Bone marrow (tissue), 2 donors: ENCODE measurements at regions not wholly inside any gene's neighbourhood (a gene's known extent, or its start where the extent isn't known, plus 50 kb on each side); places are given as distances from the start of the nearest gene placed in this dataset.
"Not testable (repeated sequence)": the region's sequence is repeated elsewhere in the genome, so short reads cannot be mapped to it uniquely, and the experiment has no call there.

Source experiments
- DNase-seq, 2 donors: peaks; one replicate each; lab custom pipeline; 2025; lab: John Stamatoyannopoulos, UW

DNA sequence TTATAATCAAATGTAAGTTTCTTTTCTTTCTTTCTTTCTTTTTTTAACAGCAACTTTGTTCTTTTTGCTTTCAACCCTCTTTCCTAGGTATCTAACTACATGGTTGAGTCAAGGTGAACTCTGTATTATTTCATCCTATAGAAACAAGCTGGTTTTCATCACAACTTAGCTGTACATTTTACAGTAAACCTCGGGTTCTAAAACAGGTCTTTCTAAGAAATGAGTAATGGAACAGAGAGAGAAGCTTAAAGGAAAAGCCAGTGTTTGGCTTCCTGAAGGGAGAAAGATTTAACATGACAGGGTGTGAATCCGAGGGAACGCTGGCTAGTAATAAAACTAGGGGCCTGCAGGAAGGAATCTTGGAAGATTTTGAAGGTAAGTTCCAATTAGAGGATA, 143.4 kb upstream of the ITGB1 start:
- DNase-seq = no peak

GRCh38 chr10:33100781-33101391, 142.9 kb upstream of the ITGB1 start:
- DNase-seq = no peak

DNA sequence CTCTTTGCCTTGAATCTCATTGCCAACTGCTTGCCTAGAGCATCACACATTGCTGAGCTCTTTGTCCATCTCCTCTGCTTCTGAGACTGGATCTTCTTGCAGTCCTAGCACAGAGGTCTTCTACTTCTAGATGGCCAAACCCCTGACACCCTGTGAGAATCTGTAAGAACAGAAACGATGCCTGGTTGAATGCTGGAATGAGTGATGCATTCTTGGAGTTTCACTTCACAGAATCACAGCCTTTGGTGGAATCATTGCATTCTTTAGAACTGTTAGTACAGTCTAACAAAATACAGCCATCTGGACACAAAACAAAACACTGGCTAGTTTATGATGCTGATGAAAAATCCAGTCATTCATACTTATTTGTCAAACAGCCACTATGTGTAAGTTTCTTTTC, 141.7 kb upstream of the ITGB1 start:
- no peak for DNase-seq

DNA sequence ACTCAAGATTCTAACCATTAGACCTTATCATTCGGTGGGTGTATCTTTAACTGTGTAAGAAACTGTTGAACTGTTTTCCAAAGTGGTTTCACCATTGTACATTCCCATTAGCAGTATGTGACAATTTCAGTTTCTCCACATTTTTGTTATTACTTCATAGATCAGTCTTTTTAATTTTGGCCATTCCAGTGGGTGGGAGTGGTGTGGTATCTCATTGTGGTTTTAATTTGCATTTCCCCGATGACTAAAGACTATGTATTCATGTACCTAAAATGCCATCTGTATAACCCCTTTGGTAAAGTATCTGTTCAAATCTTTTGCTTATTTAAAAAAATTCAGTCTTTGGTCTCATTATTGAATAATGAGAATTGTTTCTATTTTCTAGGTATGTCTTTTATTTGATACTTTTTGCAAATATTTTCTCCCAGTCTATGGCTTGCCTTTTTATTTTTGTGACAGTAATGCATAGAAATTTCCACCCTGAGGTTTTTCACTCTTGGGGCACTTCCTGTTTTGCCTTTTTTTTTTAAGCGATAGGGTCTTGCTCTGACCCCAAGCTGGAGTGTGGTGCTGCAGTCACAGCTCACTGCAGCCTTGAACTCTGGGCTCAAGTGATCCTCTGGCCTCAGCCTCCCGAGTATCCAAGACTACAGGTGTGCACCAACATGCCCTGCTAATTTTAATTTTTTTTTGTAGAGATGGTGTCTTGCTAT, 141.1 kb upstream of the ITGB1 start:
- no peak for DNase-seq

DNA sequence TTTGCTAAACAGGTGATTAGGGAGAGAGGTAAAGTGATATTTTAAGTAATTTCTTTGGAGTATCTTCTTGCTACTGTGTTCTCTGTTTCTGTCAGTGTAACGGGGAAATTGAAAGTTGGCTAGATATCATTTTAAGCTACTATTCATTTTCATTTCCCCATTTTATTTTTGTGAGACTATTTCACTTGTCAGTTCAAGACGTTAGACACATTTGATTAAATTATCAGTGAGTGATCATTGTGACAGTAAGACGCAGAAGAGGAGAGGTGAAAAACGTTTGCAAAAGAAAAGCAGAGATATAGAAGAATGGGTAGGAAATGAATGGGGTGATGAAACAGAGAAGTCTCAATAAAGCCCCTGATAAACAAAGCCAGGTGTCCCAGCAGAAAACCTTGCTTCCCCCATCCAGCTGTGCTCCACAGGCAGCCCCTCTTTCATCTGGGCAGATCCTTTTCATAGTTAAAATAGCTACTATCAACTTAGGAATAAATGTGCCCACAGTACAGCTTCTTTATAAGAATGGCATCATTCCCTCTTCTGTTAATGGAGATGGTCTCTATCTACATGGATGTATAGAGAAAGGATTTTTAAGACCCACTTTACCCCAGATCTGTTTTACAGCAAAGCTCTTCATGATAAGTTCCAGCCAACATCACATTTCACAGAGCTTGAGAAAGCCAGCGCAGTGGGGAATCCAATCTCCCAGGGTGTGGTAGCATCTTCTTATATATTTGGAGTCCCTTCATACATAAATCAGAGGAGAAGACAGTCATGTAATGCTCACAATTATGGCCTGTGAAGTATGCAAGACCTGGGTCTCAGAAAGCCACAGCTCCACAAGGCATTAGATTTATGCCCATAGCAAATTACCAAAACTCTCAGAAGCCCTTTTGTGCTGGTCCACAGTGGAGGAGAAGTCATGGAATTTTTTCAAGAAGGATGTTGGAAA, 138.1 kb upstream of the ITGB1 start:
- no peak for DNase-seq

DNA sequence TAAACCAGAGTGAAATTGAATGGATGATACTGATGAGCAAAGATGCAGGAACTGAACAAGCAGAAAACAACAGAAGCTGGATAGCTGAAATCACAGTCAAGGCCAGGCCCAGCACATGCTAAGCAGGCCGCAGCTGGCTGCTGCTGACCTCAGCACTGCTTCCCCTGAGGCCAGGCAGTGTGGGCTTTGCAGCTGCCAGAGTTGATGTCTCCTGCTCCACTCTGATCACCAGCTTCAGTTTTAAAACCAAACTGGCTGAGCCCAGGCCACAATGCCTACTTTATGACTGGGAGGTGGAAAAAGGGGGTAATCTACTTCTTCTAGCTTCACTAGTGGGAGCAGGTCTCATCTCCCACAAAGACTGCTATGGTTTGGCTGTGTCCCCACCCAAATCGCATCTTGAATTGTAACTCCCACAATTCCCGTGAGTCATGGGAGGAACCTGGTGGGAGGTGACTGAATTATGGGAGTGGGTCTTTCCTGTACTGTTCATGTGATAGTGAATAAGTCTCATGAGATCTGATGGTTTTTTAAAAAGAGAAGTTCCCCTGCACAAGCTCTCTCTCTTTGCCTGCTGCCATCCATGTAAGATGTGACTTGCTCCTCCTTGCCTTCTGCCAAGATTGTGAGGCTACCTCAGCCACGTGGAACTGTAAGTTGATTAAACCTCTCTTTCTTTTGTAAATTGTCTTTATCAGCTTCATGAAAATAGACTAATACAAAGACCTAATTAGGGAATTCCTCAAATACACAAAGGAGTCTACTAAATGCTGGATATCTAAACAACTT, 136.4 kb upstream of the ITGB1 start:
- no peak for DNase-seq

DNA sequence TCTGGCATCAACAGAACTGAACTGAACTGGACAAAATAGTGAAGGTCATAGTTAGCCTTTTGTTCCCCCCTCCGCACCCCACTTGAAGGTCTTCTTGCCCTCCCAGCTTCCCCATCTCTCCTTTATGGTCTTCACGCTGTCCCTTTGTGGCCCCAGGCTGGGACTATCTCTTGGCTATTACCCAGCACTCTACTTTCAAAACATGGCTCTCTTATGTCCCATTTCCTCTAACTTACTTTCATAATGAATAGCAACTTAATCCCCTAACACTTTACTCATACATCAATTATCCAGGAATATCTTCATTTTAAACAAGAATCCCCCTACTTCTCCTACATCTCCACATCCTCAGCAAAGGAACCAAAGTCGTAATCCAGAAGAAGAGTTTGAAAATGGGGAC, 135.3 kb upstream of the ITGB1 start:
- DNase-seq = no peak

DNA sequence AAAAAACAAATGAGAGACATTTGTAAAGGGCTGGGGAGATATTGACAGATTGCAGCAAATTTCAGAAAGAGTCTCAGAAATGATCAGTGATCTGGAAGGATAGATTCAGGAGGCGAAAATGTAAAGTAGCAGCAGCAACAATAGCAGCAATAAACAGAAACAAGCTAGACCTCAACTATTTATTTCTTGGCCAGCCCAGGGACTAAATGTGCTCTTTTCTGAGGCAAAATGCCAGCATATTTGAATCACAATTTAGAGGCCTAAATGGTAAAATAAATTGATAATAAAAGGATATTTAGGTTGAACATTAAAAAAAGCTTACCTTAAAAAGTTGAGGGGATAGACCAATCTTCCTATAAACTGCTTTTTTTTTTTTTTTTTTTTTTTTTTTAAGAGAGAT, 134.6 kb upstream of the ITGB1 start:
- no peak for DNase-seq

DNA sequence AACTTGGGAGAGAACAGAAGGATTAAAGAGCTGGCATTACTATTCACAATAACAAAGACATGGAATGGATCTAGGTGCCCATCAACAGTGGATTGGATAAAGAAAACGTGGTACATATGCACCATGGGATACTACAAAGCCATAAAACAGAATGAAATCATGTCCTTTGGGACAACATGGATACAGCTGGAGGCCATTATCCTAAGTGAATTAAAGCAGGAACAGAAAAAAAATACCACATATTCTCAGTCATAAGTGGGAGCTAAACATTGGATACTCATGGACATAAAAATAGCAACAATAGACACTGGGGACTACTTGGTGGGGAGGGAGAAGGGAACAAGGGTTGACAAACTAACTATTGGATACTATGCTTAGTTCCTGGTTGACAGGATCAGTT, 133.2 kb upstream of the ITGB1 start:
- DNase-seq = no peak

DNA sequence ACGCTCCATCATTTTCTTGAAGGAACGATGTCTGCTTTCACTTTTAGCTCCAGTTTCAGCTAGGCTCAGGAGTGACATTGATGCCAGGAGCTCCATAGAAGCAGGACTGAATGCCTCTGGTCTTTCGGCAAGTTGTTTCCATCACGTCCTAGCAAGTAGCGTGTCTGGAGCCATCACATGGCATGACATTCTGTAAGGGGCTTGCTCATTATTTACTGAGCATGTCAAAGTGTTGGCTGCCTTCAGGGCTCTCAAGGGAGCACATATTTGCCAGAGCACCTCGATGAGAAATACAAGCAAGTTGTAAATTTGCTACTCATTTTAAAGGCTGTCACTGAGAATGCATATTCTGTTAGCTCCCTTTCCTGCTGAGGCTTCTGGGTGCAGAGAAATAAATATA, 131.0 kb upstream of the ITGB1 start:
- DNase-seq = no peak

- no peak for DNase-seq
Measured at GRCh38 chr10:33087922-33088321, 129.9 kb upstream of the ITGB1 start.

DNA sequence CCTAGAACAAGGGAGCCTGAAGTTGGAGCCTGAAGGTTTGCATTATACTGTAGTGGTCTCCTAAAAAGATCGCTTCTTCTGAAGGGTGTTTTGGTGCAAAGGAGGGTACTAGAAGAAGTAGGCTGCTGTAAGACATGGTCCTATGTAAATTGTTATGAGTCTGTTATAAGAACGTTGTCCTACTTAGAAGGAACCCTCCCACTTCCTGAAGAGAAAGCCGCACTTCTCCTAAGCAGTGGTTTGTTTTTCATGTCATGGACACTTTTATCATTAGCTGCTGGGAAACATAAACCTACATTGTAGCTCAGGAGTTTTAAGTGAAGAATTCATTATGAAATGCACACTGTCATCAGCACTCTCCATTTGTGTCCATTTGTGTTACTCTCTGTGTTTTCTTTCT, 129.1 kb upstream of the ITGB1 start:
- no peak for DNase-seq

DNA sequence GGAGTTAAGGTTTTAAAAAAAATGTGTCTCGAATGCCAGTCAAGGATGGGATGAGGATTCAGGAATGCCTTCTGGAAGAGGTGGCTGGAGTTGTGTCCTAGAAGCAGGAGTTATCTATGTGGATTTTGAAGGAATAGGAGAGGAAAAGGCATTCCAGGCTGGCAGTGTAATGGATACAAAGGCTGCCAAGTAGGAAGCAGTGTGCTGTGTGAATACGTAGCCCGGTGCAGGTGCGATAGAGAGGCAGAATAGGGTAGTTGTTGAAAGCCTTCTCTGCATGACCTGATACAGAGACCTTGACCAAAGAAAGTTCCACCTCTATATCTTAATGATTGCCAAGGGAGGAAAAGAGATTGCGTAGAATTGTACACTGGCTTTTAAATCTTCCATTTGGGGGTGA, 128.1 kb upstream of the ITGB1 start:
- no peak for DNase-seq

- no peak for DNase-seq
Measured at GRCh38 chr10:33085313-33085833, 127.3 kb upstream of the ITGB1 start.

DNA sequence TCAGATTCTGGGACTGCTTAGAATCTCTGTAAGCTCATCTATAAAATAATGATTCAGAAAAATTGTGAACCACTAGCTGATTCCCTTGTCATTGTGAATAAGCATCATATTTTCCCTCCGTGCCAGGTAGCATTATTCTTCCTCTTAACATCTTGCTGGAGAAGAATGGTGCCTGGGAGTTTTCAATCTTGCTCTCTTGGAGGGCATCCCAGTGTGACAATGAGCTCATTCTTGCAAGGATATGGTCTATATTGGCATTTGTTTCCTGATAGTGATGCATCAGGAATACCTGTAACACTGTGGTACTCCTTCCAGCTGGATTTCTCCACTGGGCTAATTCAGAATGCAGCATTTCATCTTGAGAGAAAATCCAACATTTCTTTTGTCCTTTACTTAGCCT, 126.4 kb upstream of the ITGB1 start:
- no peak for DNase-seq

DNA sequence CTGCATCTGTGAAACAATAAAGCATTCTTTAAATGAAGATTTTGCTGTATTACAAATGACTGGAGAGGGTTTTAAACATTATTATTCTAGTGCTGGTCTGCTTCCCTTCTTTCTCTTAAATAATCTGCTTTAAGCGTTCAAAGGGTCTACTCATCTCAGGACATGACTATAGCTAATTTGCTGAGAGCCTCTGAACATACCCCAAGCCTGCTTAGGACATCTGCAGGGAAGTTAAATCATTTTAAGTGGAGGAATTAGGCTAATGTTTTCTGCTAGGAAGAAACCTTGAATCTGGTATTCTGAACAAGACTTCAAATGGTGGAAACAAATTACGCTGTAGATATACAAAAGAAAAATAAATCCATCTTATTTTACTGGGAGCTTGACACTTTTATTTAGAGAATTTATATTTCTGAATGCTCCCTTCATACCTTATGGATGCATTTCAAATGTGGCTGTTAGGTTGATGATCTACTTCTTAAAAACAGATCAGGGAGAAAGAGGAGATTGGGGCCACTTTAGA, 124.4 kb upstream of the ITGB1 start:
- DNase-seq = no peak

- DNase-seq = not testable (repeated sequence)
Measured at GRCh38 chr10:33080467-33080866, 122.4 kb upstream of the ITGB1 start.

GRCh38 chr10:33074443-33074842, 116.4 kb upstream of the ITGB1 start:
- DNase-seq = no peak

DNA sequence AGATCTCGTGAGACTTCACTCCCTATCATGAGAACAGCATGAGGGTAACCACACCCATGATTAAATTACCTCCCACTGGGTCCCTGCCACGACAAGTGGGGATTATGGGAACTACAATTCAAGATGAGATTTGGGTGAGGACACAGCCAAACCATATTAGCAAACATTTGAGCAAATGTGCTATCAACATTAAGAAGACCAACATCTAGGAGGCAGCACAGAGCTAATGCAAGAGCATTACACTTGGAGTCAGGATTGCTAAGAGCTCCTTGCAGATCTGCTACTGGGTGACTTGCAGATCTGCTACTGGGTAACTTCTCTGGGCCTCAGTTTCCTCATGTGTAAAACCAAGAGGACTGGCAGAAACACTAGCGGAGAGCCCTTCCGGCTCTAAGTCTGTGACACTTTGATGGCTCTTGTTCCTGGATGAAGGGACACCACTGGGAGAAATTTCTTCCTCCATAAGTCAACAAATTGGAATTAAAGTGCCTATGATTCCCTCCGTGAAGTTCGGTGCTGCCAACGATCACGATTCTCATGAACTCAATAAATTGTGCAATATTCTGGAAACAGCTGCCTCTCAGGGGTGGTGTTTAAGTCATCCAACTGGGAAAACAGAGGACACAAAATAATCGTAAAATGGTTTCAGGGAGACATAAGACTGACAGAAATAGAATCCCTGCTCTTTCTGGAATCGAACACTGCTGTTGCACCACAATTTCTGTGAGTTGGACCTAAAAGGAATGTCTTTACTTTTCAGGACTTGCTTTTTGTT, 115.8 kb upstream of the ITGB1 start:
- DNase-seq = no peak

DNA sequence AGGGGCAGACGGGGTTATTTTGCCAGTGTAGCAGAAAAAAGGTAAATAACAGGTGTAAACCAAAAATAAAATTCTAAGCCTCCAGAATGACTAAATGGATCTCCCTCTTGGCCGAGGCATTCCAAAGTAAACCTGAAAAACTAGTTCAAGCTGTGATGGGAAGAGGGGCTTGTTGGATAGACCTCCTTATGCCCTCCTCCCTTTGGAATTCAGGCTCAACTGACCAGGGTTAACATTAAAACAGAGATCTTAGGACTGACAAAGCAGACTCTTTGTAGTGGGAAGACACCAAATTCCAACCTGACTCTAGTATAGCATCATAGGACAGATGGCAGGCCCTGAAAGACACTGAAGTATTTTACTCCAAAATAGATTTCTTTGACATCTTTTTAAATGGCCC, 113.8 kb upstream of the ITGB1 start:
- no peak for DNase-seq

DNA sequence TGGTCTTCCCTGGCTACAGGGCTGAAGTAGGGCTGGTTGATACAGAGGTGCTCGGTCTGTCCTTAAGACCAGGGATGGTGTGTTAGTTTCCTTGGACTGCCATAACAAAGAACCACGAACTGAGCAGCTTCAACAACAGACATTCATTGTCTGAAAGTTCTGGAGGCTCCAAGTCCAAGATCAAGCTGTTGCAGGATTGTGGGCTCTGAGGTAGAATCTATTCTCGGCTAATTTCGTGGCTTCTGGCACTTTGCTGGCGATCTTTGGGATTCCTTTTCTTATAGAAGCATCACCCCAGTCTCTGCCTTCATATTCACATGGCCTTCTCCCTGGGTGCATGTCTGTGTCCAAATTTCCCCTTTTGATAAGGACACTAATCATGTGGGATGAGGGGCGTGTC, 112.1 kb upstream of the ITGB1 start:
- DNase-seq = no peak
